ENCODE measurements at regions not wholly inside any gene's neighbourhood (a gene's known extent, or its start where the extent isn't known, plus 50 kb on each side); places are given as distances from the start of the nearest gene placed in this dataset.
A peak's percentile ranks its signal among the peaks of the same experiment; 100 is the strongest.

- DNase-seq (ENCODE audit: low read depth), result peak; percentile 43
Measured at GRCh38 chr1:98382986-98383740, 278.4 kb upstream of the SNX7 start.

- no peak for DNase-seq (ENCODE audit: low read depth)
Measured at GRCh38 chr1:98382586-98382985, 278.9 kb upstream of the SNX7 start.

DNA sequence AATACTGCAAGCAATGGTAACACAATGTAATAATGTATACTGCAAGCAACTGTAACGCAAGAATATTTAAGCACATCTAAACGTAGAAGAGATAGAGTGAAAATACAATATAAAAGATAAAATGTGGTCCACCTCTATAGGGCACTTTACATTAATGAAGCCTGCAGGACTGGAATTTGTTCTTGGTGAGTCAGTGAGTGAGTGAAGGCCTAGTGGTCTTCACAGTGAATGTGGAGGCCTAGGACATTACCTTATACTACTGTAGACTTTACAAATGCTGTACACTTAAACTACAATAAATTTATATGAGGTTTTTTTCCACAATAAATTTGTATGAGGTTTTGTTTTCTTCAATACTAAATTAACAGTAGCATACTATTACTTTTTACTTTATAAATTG, 287.4 kb upstream of the SNX7 start:
- DNase-seq (ENCODE audit: low read depth), result peak; percentile 51

DNA sequence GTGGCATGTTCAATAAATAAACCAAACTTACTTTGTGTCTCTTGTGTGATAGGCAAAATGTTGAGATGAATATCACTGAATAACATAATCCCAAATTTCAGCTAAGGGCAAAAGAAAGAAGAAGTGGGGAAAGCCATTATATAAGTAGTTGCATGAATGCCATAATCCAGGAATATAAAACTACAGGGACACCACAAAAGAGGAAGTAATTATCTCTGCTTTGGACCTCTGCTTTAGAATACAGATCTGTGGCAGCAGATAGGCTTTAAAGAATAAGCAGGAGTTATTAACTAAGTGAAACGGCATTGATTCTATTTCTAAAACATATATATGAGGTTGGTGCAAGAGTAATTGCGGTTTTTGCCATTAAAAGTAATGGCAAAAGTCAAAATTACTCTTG, 288.5 kb upstream of the SNX7 start:
- no peak for DNase-seq (ENCODE audit: low read depth)

- DNase-seq (ENCODE audit: low read depth), result no peak
Measured at GRCh38 chr1:98371764-98372163, 289.8 kb upstream of the SNX7 start.

DNA sequence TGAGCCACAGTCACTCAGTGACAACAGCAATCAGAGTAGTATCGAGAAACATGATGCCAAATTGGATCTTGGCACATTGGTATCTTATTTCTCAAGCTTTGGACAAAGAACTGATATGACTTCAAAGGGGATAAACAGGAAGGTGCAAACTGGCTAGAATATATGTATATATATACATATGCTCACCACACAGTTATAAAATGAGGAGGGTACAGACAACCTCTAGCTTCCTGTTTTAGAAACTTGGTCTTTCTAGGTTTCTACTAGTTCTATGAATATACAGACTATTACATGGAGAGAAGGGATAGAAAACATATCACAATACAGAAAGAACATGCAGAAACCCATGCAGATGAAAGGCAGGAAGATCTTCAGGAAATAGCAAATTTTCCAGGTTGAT, 292.1 kb upstream of the SNX7 start:
- DNase-seq (ENCODE audit: low read depth), result no peak

GRCh38 chr1:98368995-98369394, 292.5 kb upstream of the SNX7 start:
- DNase-seq (ENCODE audit: low read depth), result no peak

DNA sequence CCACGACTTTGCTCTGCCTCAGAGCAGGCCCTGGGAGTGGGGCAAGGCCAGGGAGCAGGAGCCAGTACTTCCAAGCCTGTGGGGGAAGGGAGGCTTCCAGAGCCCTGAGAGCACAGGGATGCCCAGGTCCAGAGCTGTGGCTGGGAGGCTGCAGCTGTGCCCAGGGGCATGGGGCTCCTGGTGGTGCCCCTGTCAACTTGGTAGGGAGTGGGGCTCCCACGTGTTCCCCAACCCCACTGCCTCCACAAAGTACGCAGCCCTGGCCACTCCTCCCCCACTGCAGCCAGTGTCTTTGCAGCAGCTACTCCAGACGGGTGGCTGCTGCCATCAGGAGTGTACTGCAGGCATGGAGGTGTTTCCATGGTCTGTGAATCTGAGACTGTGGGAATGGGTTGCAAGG, 294.1 kb upstream of the SNX7 start:
- no peak for DNase-seq (ENCODE audit: low read depth)

- no peak for DNase-seq (ENCODE audit: low read depth)
Measured at GRCh38 chr1:98366343-98366742, 295.2 kb upstream of the SNX7 start.

DNA sequence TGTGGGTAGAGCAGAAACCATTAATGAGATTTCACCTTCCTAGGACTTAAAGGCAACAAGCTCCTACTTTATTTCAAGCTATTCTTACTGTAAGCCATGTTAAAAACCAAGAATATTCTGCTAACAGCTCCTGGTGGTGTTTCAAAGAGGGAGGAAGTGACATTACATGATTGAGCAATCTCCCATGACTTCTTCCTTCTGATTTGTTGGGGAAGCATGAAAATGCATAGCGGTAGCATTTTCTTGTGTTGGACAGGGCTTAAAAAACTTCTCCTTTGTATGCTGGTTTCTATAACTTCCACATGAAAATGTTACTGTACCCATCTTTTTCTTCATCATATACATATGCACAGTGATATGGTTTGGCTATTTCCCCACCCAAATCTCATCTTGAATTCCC, 297.0 kb upstream of the SNX7 start:
- DNase-seq (ENCODE audit: low read depth), result no peak

- DNase-seq (ENCODE audit: low read depth), result no peak
Measured at GRCh38 chr1:98360864-98361263, 300.7 kb upstream of the SNX7 start.

DNA sequence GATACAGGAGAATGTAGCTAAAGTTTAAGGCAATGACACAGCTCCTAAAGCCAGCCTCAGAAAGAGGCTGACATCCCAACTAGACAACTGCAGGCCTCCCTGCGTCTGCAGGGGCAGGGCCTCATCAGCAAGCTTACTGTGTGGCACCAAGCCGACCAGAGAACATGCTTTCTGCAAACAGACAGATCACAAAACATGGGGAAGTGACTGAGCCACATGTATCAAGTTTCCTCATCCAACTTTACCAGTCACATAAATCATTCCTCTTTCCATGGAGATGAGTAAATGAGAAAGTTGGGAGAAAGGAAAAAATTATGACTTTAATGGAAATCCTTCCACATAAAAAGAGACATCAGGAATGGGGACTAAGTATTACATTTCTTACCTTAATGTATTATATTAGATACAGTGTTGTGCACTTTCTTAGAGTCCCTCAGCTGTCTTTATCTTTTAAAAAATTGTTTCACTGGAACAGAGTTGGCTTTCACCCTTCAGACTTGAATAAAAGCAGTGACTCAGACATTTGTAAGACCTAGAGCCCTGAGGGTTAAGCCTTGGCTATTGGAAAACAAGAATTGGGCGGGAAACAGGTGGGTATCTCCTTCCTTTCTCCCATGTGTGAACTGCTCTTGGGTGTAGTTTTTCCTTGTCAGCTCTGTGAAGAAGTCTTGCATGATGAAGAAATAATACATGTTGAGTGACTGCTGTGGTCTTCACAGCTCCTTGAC, 305.7 kb upstream of the SNX7 start:
- DNase-seq (ENCODE audit: low read depth), result peak; percentile 64

DNA sequence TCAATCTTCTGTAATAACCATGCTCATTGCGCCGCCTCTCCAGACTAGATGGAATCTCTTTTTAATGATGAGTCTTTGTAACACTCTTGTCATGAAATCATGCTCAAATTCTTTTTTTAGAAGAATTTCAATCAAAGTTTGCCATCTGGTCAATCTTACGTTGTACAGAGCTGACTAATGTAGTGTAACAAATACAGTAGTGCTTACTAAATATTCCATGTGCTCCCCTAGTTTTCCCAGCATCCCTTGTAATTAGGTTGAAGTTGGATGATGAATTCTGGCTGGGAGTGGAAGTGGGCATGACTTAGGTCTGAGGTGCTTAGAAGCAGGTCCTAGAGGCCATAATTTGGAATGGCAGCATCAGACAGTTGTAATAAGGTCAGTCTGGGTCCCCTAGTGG, 309.1 kb upstream of the SNX7 start:
- DNase-seq (ENCODE audit: low read depth), result no peak

- no peak for DNase-seq (ENCODE audit: low read depth)
Measured at GRCh38 chr1:98351561-98351960, 310.0 kb upstream of the SNX7 start.

DNA sequence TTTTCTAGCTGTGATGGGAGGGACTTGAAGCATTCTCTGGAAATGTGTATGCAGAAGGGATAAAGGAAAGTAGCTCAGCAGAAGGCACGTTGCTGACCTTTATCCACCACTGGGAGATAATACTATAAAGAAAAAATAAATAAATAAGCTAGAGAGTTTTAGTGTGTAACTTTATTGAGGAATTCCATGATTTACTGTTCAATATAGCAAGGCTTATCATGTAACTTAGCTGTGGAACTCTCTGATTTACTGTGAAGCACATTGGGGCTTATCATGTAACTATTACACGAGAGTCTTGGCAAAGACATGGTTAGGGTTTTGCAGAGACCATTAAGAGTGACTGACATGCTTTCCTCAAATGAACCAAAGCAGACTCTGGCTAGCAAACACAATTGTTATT, 316.1 kb upstream of the SNX7 start:
- DNase-seq (ENCODE audit: low read depth), result no peak

DNA sequence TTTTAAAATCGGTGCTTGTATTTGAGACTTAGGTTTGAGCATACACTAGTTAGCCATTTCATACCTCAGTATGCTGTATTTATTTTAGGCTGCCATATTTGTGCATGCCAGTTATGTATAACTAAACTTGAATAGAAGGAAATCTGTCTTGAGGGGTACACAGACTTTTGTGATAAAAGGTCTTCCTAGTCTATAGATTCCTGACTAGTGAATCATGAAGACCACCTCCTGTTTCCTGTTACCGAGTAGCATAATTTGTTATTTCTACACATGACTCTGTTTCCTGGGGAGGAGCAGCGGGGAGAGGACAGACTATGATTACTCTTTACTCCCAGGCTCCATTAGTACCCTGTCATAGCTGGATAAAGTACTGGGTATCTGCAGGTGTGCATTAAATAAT, 316.8 kb upstream of the SNX7 start:
- peak; percentile 54 for DNase-seq (ENCODE audit: low read depth)

DNA sequence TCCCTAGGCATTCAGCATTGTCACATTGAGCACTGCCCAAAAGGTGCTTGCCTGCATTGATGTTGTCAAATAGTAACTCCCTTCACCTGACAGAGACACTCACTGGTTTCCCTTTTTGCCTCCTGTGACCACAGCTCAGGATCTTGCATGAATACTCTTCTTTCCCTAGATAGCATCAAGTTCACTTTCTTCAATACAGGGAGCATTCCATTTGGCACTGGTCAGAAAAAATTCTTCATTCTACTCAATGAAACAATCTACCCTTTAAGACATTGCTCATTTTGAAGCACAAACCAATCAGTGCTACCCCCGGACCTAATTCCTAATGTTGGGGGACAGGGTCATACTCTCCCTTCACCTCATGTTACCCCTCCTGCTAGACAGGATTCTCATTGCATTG, 319.0 kb upstream of the SNX7 start:
- peak; percentile 64 for DNase-seq (ENCODE audit: low read depth)

GRCh38 chr1:98340511-98340910, 321.0 kb upstream of the SNX7 start:
- peak; percentile 76 for DNase-seq (ENCODE audit: low read depth)

- DNase-seq (ENCODE audit: low read depth), result no peak
Measured at GRCh38 chr1:98336472-98337083, 324.9 kb upstream of the SNX7 start.

GRCh38 chr1:98333936-98334335, 327.6 kb upstream of the SNX7 start:
- no peak for DNase-seq (ENCODE audit: low read depth)

DNA sequence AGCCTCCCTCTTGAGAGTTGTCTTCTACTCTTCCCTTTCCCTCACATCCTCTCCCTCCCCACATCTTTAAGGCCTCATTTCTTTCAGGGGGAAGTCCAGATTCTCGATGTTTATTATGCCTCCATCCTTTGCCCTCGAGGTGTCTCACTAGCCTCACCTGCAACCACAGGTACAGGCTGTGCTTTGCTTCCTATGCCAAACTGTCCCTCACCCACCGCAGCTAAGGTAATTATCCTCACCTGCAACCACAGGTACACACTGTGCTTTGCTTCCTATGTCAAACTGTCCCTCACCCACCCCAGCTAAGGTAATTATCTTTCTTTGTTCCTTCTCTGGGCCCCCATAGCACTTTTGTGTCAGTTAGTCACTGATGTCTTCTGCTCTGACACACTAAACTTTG, 328.1 kb upstream of the SNX7 start:
- no peak for DNase-seq (ENCODE audit: low read depth)

DNA sequence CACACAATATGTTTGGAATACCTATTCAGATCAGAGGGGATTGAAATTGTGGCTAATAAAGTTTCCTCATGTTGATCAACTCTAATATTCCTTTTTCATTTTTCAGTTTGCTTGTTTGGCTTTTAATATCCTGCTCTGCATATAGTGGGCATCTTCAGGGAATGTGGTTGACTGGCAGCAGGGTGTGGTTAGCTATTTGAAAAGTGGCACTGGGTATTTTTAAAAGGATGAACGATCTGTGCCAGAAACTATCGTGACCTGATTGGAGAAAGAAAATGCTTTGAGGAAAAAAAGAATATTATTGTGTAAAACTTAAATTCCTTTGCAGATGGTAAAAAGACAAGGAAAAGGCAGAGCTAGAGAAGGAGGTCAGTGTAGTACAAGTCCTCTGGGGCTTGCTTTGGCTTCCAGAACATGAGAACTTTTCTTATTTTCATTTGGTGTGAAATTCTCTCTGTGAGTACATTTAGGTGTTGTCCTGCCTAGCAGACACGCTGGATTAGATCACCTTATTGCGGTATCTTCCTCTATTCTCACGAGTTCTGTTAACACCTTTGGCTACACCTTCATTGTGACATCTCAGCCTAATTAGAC, 329.7 kb upstream of the SNX7 start:
- no peak for DNase-seq (ENCODE audit: low read depth)

- peak; percentile 94 for DNase-seq (ENCODE audit: low read depth)
Measured at GRCh38 chr1:98331243-98331642, 330.3 kb upstream of the SNX7 start.

All from ELR (cell line).